IPS-20b (cell line): ENCODE measurements at regions not wholly inside any gene's neighbourhood (a gene's known extent, or its start where the extent isn't known, plus 50 kb on each side); places are given as distances from the start of the nearest gene placed in this dataset.

ENCODE experiments used
- H3K27ac ChIP-seq: one replicate; pipeline ENCODE4 v1.5.1; 2013; ENCODE audit warnings: low read length
- H3K27me3 ChIP-seq: 2 replicates; pipeline ENCODE4 v1.6.1; 2013; ENCODE audit warnings: mild to moderate bottlenecking, low read length, inconsistent platforms; ENCODE audit not compliant: insufficient read depth
- H3K36me3 ChIP-seq: 2 replicates; pipeline ENCODE4 v1.6.1; 2013; ENCODE audit warnings: low read depth, mild to moderate bottlenecking, inconsistent platforms, low read length, moderate library complexity; ENCODE audit not compliant: insufficient read depth
- H3K4me1 ChIP-seq: 2 replicates; pipeline ENCODE4 v1.6.1; 2013; ENCODE audit warnings: mild to moderate bottlenecking, control low read depth, inconsistent platforms, low read length, moderate library complexity; ENCODE audit not compliant: insufficient read depth
- H3K4me3 ChIP-seq: 2 replicates; pipeline ENCODE4 v1.5.1; 2013; ENCODE audit warnings: mild to moderate bottlenecking, low read length, inconsistent platforms
- H3K9ac ChIP-seq: 2 replicates; pipeline ENCODE4 v1.6.1; 2013; ENCODE audit warnings: low read depth, mild to moderate bottlenecking, inconsistent platforms, low read length, moderate library complexity
- H3K9me3 ChIP-seq: 2 replicates; pipeline ENCODE4 v1.6.1; 2013; ENCODE audit warnings: mild to moderate bottlenecking, low read depth, low read length, inconsistent platforms; ENCODE audit not compliant: insufficient read depth

- H3K4me3 ChIP-seq: no peak overlapping the region
These were observed 684.0 kb upstream of the CDH9 start for GRCh38 chr5:27722337-27722736.

GRCh38 chr5:27708534-27708933, 670.1 kb upstream of the CDH9 start:
- H3K9me3 ChIP-seq: no peaks in the 10 kb centered on the region
- no peak overlapping the region for H3K9ac ChIP-seq
- no peaks in the 10 kb centered on the region for H3K27me3 ChIP-seq
- no peak overlapping the region for H3K27ac ChIP-seq
- no peaks in the 10 kb centered on the region for H3K36me3 ChIP-seq
- H3K4me1 ChIP-seq: no peaks in the 10 kb centered on the region
- no peak overlapping the region for H3K4me3 ChIP-seq

More at GRCh38 chr5:27722337-27722736, 684.0 kb upstream of the CDH9 start:
- no peaks in the 10 kb centered on the region for H3K27me3 ChIP-seq
- no peak overlapping the region for H3K9ac ChIP-seq
- no peaks in the 10 kb centered on the region for H3K36me3 ChIP-seq
- H3K9me3 ChIP-seq: no peaks in the 10 kb centered on the region
- no peak overlapping the region for H3K27ac ChIP-seq
- peaks cover 10% of the 10 kb centered on the region; the same call in 1 of the 2 replicates for H3K4me1 ChIP-seq

GRCh38 chr5:27706832-27707231, 668.4 kb upstream of the CDH9 start:
- Histone ChIP-seq H3K9ac (no peak overlapping the region), H3K27me3 (no peaks in the 10 kb centered on the region), H3K4me3 (no peak overlapping the region), H3K9me3 (no peaks in the 10 kb centered on the region), H3K27ac (no peak overlapping the region), H3K4me1 (peaks cover 7% of the 10 kb centered on the region; the same call in 1 of the 2 replicates), H3K36me3 (no peaks in the 10 kb centered on the region)

GRCh38 chr5:27705661-27706060, 667.3 kb upstream of the CDH9 start:
- Histone ChIP-seq H3K36me3 (no peaks in the 10 kb centered on the region), H3K4me3 (no peak overlapping the region), H3K4me1 (peaks cover 7% of the 10 kb centered on the region; the same call in 1 of the 2 replicates), H3K9me3 (no peaks in the 10 kb centered on the region), H3K27ac (no peak overlapping the region), H3K9ac (no peak overlapping the region), H3K27me3 (no peaks in the 10 kb centered on the region)

GRCh38 chr5:27701931-27702903, 663.8 kb upstream of the CDH9 start:
- peaks cover 7% of the 10 kb centered on the region; the same call in 1 of the 2 replicates for H3K4me1 ChIP-seq
- H3K27ac ChIP-seq: no peak overlapping the region
- no peaks in the 10 kb centered on the region for H3K9me3 ChIP-seq
- H3K36me3 ChIP-seq: no peaks in the 10 kb centered on the region
- H3K9ac ChIP-seq: no peak overlapping the region
- H3K27me3 ChIP-seq: no peaks in the 10 kb centered on the region
- H3K4me3 ChIP-seq: no peak overlapping the region

GRCh38 chr5:27700526-27700925, 662.1 kb upstream of the CDH9 start:
- H3K27me3 ChIP-seq: no peaks in the 10 kb centered on the region
- peaks cover 7% of the 10 kb centered on the region; the same call in 1 of the 2 replicates for H3K4me1 ChIP-seq
- no peak overlapping the region for H3K27ac ChIP-seq
- H3K4me3 ChIP-seq: no peak overlapping the region
- H3K9ac ChIP-seq: no peak overlapping the region
- no peaks in the 10 kb centered on the region for H3K36me3 ChIP-seq
- no peaks in the 10 kb centered on the region for H3K9me3 ChIP-seq

DNA sequence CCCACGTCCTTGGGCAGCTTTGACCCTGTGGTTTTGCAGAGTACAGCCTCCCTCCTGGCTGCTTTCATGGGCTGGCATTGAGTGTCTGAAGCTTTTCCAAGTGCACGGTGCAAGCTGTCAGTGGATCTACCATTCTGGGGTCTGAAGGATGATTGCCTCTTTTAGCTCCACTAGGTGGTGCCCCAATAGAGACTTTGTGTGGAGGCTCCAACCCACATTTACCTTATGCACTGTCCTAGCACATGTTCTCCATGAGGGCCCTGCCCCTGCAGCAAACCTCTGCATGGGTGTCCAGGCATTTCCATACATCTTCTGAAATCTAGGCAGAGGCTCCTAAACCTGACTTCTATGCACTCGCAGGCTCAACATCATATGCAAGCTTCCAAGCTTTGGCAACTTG, 644.2 kb upstream of the CDH9 start:
- Histone ChIP-seq H3K9me3 (no peaks in the 10 kb centered on the region), H3K36me3 (no peaks in the 10 kb centered on the region), H3K9ac (no peak overlapping the region), H3K27me3 (no peaks in the 10 kb centered on the region), H3K4me1 (no peaks in the 10 kb centered on the region), H3K4me3 (no peak overlapping the region), H3K27ac (no peak overlapping the region)

GRCh38 chr5:27652505-27652904, 614.1 kb upstream of the CDH9 start:
- H3K27ac ChIP-seq: no peak overlapping the region
- no peak overlapping the region for H3K9ac ChIP-seq
- no peaks in the 10 kb centered on the region for H3K9me3 ChIP-seq
- H3K27me3 ChIP-seq: no peaks in the 10 kb centered on the region
- H3K4me3 ChIP-seq: no peak overlapping the region
- H3K4me1 ChIP-seq: no peaks in the 10 kb centered on the region
- H3K36me3 ChIP-seq: no peaks in the 10 kb centered on the region

DNA sequence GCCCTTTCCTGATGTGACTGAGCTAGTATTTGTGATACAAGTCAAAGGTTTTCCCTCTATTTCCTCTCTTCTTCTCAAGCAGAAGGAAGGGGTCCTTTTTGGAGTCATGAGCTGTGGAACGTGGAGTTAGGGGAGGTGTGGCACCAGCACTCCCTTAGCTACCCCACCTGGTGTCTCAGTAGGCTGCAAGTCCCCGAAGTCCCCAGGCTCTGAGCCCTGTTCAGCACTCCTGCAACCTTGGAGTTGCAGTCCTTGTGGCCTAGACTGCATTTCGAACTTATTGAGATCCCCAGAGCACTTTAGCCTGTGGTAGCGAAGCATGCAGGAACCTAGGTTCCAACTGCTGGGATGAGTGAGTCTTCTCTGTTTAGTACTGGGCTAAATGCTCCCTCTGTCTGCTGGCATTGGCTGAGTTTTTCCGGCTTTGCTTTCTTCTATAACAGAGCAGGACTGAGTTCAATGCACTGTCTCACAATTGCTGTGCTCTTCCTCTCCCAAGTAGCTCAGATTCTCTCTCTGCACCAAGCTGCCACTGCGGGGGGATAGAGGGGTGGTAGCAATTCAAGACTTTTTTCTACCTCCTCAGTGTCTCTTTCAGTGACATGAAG, 600.7 kb upstream of the CDH9 start:
- no peak overlapping the region for H3K9ac ChIP-seq
- no peaks in the 10 kb centered on the region for H3K36me3 ChIP-seq
- H3K27me3 ChIP-seq: no peaks in the 10 kb centered on the region
- H3K4me1 ChIP-seq: no peaks in the 10 kb centered on the region
- H3K9me3 ChIP-seq: no peaks in the 10 kb centered on the region; the same call in 1 of the 2 replicates
- H3K4me3 ChIP-seq: no peak overlapping the region
- no peak overlapping the region for H3K27ac ChIP-seq

GRCh38 chr5:27619982-27620381, 581.6 kb upstream of the CDH9 start:
- no peaks in the 10 kb centered on the region; the same call in 1 of the 2 replicates for H3K9me3 ChIP-seq
- no peaks in the 10 kb centered on the region for H3K4me1 ChIP-seq
- no peaks in the 10 kb centered on the region for H3K36me3 ChIP-seq
- no peak overlapping the region for H3K4me3 ChIP-seq
- no peak overlapping the region for H3K27ac ChIP-seq
- H3K27me3 ChIP-seq: no peaks in the 10 kb centered on the region
- no peak overlapping the region for H3K9ac ChIP-seq

GRCh38 chr5:27612161-27612560, 573.8 kb upstream of the CDH9 start:
- no peaks in the 10 kb centered on the region for H3K27me3 ChIP-seq
- H3K36me3 ChIP-seq: no peaks in the 10 kb centered on the region
- H3K9ac ChIP-seq: no peak overlapping the region
- no peaks in the 10 kb centered on the region for H3K9me3 ChIP-seq
- no peak overlapping the region for H3K4me3 ChIP-seq
- H3K27ac ChIP-seq: no peak overlapping the region
- H3K4me1 ChIP-seq: no peaks in the 10 kb centered on the region

DNA sequence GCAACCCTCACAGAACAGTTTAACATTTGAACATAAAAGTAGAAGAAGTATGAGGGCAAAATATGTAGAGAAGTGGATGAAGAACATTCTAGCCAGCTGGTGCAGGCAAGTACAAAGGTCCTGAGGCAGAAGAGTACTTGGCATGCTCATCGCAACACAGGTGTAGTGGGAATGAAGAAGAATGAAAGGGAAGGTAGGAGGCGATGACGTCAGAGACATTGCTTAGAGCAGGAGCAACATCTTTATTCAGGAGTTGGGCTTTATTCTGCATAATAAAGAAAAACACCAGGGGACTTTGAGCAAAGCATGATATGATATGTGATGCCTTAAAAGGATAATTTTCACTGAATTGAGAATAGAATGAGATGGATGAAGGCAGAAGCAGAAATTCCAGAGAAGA, 570.6 kb upstream of the CDH9 start:
- H3K36me3 ChIP-seq: no peaks in the 10 kb centered on the region
- no peak overlapping the region for H3K27ac ChIP-seq
- no peaks in the 10 kb centered on the region for H3K4me1 ChIP-seq
- no peak overlapping the region for H3K4me3 ChIP-seq
- H3K27me3 ChIP-seq: no peaks in the 10 kb centered on the region
- H3K9ac ChIP-seq: no peak overlapping the region
- no peaks in the 10 kb centered on the region for H3K9me3 ChIP-seq
